ENCODE measurements at regions not wholly inside any gene's neighbourhood (a gene's known extent, or its start where the extent isn't known, plus 50 kb on each side); places are given as distances from the start of the nearest gene placed in this dataset.
"Not testable (repeated sequence)": the region's sequence is repeated elsewhere in the genome, so short reads cannot be mapped to it uniquely, and the experiment has no call there.

- DNase-seq (ENCODE audit: low read depth) = no peak
These were observed 99.1 kb upstream of the HES1 start for GRCh38 chr3:194036842-194037241.

GRCh38 chr3:194038346-194038745, 97.6 kb upstream of the HES1 start:
- DNase-seq (ENCODE audit: low read depth) = not testable (repeated sequence)

GRCh38 chr3:194038960-194039359, 97.0 kb upstream of the HES1 start:
- DNase-seq (ENCODE audit: low read depth) = no peak

GRCh38 chr3:194040516-194041273, 95.3 kb upstream of the HES1 start:
- no peak for DNase-seq (ENCODE audit: low read depth)

- DNase-seq (ENCODE audit: low read depth) = peak; percentile 94
These were observed 93.0 kb upstream of the HES1 start for GRCh38 chr3:194042927-194043326.

GRCh38 chr3:194043516-194043915, 92.4 kb upstream of the HES1 start:
- peak; percentile 70 for DNase-seq (ENCODE audit: low read depth)

- DNase-seq (ENCODE audit: low read depth) = no peak
These were observed 90.7 kb upstream of the HES1 start for GRCh38 chr3:194045289-194045688.

- DNase-seq (ENCODE audit: low read depth) = no peak
These were observed 90.0 kb upstream of the HES1 start for GRCh38 chr3:194045919-194046318.

- no peak for DNase-seq (ENCODE audit: low read depth)
These were observed 89.4 kb upstream of the HES1 start for GRCh38 chr3:194046531-194046930.

- DNase-seq (ENCODE audit: low read depth) = peak; percentile 67
These were observed 88.8 kb upstream of the HES1 start for GRCh38 chr3:194046995-194047645.

- no peak for DNase-seq (ENCODE audit: low read depth)
These were observed 86.6 kb upstream of the HES1 start for GRCh38 chr3:194049394-194049793.

GRCh38 chr3:194050782-194051320, 85.1 kb upstream of the HES1 start:
- DNase-seq (ENCODE audit: low read depth) = no peak

- DNase-seq (ENCODE audit: low read depth) = no peak
These were observed 84.4 kb upstream of the HES1 start for GRCh38 chr3:194051366-194052149.

- DNase-seq (ENCODE audit: low read depth) = no peak
These were observed 82.8 kb upstream of the HES1 start for GRCh38 chr3:194053136-194053535.

- no peak for DNase-seq (ENCODE audit: low read depth)
These were observed 81.9 kb upstream of the HES1 start for GRCh38 chr3:194054016-194054415.

- no peak for DNase-seq (ENCODE audit: low read depth)
These were observed 81.4 kb upstream of the HES1 start for GRCh38 chr3:194054540-194054939.

- no peak for DNase-seq (ENCODE audit: low read depth)
These were observed 81.0 kb upstream of the HES1 start for GRCh38 chr3:194054961-194055360.

- not testable (repeated sequence) for DNase-seq (ENCODE audit: low read depth)
These were observed 79.6 kb upstream of the HES1 start for GRCh38 chr3:194056323-194056722.

GRCh38 chr3:194056731-194057415, 79.1 kb upstream of the HES1 start:
- no peak for DNase-seq (ENCODE audit: low read depth)

- DNase-seq (ENCODE audit: low read depth) = no peak
These were observed 78.3 kb upstream of the HES1 start for GRCh38 chr3:194057570-194058188.

- peak; percentile 41 for DNase-seq (ENCODE audit: low read depth)
These were observed 77.8 kb upstream of the HES1 start for GRCh38 chr3:194058189-194058571.

All from LHCN-M2 (cell line).